Activated CD4-positive, alpha-beta T cell treated with anti-CD3 and anti-CD28 coated beads, Interleukin-2, amount 10 ng/mL, durations not matched to agents 7 days and 5 days (primary cell): ENCODE measurements at regions not wholly inside any gene's neighbourhood (a gene's known extent, or its start where the extent isn't known, plus 50 kb on each side); places are given as distances from the start of the nearest gene placed in this dataset.
A peak's percentile ranks its signal among the peaks of the same experiment; 100 is the strongest.
"Not testable (repeated sequence)": the region's sequence is repeated elsewhere in the genome, so short reads cannot be mapped to it uniquely, and the experiment has no call there.

ENCODE experiments used
- CTCF ChIA-PET: fragments of 350-600 bp; sonication (Branson Sonifier 250); formaldehyde crosslinking; loops from one replicate; lab custom pipeline; 2021; ENCODE audit warnings: antibody characterized with exemption; lab: Charles Lee
- POLR2A ChIA-PET: fragments of 350-600 bp; sonication (Branson Sonifier 250); formaldehyde crosslinking; loops from one replicate; lab custom pipeline; 2021; ENCODE audit warnings: antibody characterized with exemption; lab: Charles Lee
- DNase-seq: peaks from one replicate; pipeline ENCODE4 v3.0.0-alpha.2; 2020
- H3K27ac Mint-ChIP-seq: one replicate; pipeline ENCODE4 v1.8.0; 2021; ENCODE audit warnings: mild to moderate bottlenecking, moderate library complexity, mixed read lengths
- H3K27me3 Mint-ChIP-seq: one replicate; pipeline ENCODE4 v1.8.0; 2021; ENCODE audit warnings: mixed read lengths
- H3K36me3 Mint-ChIP-seq: one replicate; pipeline ENCODE4 v1.8.0; 2021; ENCODE audit warnings: low read depth, mixed read lengths
- H3K4me1 Mint-ChIP-seq: one replicate; pipeline ENCODE4 v1.8.0; 2021; ENCODE audit warnings: mixed read lengths
- H3K4me3 Mint-ChIP-seq: one replicate; pipeline ENCODE4 v1.8.0; 2021; ENCODE audit warnings: mild to moderate bottlenecking, moderate library complexity, mixed read lengths
- H3K9me3 Mint-ChIP-seq: one replicate; pipeline ENCODE4 v1.8.0; 2021; ENCODE audit warnings: mixed read lengths

GRCh38 chr1:200294241-200294640 lies 115.6 kb downstream of the ZNF281 start:
- no peaks in the 10 kb centered on the region for H3K36me3 Mint-ChIP-seq
- no peak overlapping the region for H3K4me3 Mint-ChIP-seq
- no peak for DNase-seq
- ChIA-PET POLR2A (no interaction called here), CTCF (interaction anchor here (1.7 kb wide), 1 partner anchor 14 kb away, joined by 7 read pairs; no protein-coding TSS in a partner anchor)
- peaks cover 5% of the 10 kb centered on the region for H3K27me3 Mint-ChIP-seq
- peaks cover 4% of the 10 kb centered on the region for H3K4me1 Mint-ChIP-seq
- no peak overlapping the region for H3K27ac Mint-ChIP-seq
- H3K9me3 Mint-ChIP-seq = no peaks in the 10 kb centered on the region

DNA sequence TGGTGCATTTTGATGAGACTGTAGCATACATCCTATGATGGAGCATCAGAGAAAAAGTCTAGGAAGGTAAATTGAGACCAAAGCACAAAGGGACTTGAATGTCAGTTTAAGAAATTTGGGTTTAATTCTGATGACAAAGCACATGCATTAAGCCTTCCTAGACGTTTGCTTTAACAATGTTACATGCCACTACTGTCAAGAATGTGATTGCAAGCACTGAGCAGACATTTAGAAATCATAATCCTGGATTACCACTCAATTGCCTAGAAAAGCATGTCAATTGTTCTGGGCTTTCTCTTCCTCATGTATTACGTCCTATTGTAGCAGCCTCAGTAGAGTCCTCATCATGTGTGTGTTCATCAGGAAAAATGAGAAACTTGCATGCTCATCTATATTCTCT lies 117.1 kb downstream of the ZNF281 start:
- H3K27me3 Mint-ChIP-seq = peaks cover 5% of the 10 kb centered on the region
- H3K9me3 Mint-ChIP-seq = no peaks in the 10 kb centered on the region
- H3K4me1 Mint-ChIP-seq = peaks cover 4% of the 10 kb centered on the region
- no peak for DNase-seq
- CTCF ChIA-PET = interaction anchor here (1.0 kb wide), 1 partner anchor 14 kb away, joined by 3 read pairs; no protein-coding TSS in a partner anchor
- no peak overlapping the region for H3K27ac Mint-ChIP-seq
- no peak overlapping the region for H3K4me3 Mint-ChIP-seq
- POLR2A ChIA-PET = no interaction called here
- H3K36me3 Mint-ChIP-seq = no peaks in the 10 kb centered on the region

DNA sequence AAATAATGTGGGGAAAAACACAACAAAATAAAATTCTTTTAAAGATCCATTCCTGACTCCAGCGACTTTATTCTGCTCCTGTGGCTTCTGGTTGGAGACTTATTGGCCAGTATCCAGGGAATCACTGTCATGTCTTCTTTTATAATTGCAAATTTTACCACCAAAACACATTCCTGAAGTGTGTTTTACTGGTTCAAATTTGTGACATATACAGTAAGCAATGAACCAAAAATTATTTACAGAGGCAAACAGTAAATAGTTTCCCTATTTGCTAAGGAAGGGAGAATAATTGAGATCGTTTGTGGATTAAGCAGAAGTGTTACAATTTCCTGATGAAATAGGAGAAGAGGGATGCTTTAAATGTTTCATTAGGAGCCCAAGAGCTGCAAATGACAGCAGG lies 118.7 kb downstream of the ZNF281 start:
- no peaks in the 10 kb centered on the region for H3K9me3 Mint-ChIP-seq
- H3K36me3 Mint-ChIP-seq = no peaks in the 10 kb centered on the region
- peaks cover 4% of the 10 kb centered on the region for H3K4me1 Mint-ChIP-seq
- H3K27ac Mint-ChIP-seq = no peak overlapping the region
- no peak overlapping the region for H3K4me3 Mint-ChIP-seq
- peaks cover 5% of the 10 kb centered on the region for H3K27me3 Mint-ChIP-seq
- POLR2A ChIA-PET = no interaction called here
- DNase-seq = no peak
- CTCF ChIA-PET = interaction anchor here (1.2 kb wide), 1 partner anchor 14 kb away, joined by 4 read pairs; no protein-coding TSS in a partner anchor

- Mint-ChIP-seq H3K9me3 (no peaks in the 10 kb centered on the region), H3K27ac (no peak overlapping the region), H3K36me3 (no peaks in the 10 kb centered on the region), H3K4me3 (no peak overlapping the region), H3K27me3 (peaks cover 5% of the 10 kb centered on the region), H3K4me1 (peaks cover 4% of the 10 kb centered on the region)
- ChIA-PET CTCF (interaction anchor here (1.2 to 1.3 kb wide), 2 partner anchors 13 to 15 kb away, joined by 3 to 4 read pairs; no protein-coding TSS in a partner anchor), POLR2A (no interaction called here)
- no peak for DNase-seq
Measured at GRCh38 chr1:200290010-200290685, 119.7 kb downstream of the ZNF281 start.

- CTCF ChIA-PET = interaction anchor here (0.6 kb wide), 1 partner anchor 98 kb away, joined by 3 read pairs; no protein-coding TSS in a partner anchor
- Mint-ChIP-seq H3K36me3 (no peaks in the 10 kb centered on the region), H3K9me3 (no peaks in the 10 kb centered on the region), H3K4me3 (no peak overlapping the region), H3K27me3 (peaks cover 5% of the 10 kb centered on the region), H3K27ac (no peak overlapping the region), H3K4me1 (no peaks in the 10 kb centered on the region)
- DNase-seq = no peak
- POLR2A ChIA-PET = no interaction called here
Measured at GRCh38 chr1:200288226-200288625, 121.6 kb downstream of the ZNF281 start.

DNA sequence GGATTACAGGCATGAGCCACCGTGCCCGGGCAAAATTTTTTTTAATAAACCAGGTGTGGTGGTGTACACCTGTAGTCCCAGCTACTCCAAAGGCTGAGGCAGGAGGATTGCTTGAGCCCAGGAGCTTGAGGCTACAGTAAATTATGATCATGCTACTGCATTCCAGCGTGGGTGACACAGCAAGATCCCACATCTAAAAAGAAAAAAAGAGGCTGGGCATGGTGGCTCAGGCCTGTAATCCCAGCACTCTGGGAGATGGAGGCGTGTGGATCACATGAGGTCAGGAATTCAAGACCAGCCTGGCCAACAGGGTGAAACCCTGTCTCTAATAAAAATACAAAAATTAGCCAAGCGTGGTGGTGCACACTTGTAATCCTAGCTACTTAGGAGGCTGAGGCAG lies 125.6 kb downstream of the ZNF281 start:
- H3K4me1 Mint-ChIP-seq, H3K9me3 Mint-ChIP-seq, CTCF ChIA-PET, H3K27me3 Mint-ChIP-seq, POLR2A ChIA-PET, H3K27ac Mint-ChIP-seq, H3K36me3 Mint-ChIP-seq, H3K4me3 Mint-ChIP-seq, DNase-seq: not testable (repeated sequence)

DNA sequence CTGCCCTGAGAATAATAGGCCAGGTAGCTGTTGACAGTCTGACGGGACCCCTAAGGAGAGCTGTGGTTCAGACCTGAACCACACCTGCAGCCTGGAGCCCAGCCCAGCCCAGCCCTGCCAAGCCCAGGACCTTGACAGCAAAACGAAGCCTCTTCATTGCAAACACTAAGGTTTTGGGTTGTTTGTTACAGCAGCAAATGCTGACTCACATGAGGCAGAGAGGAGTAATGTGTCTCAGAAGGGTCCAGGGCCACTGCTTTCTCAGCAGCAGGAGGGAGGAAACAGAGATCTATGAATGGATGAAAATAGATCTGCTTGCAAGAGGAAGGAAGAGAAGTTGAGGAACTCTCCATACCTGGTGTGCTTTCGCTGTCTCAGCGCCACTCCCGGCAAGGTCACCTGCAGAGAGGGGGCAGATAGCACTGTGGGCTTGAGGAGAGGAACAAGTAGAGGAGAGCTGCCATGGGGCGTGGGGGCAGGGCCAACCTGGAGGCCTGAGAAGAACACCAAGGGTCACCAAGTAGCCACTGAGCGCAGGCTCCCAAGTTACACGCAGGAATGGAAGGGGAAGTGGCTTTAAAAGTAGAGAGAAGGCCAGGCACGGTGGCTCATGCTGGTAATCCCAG lies 127.2 kb downstream of the ZNF281 start:
- H3K27me3 Mint-ChIP-seq = no peaks in the 10 kb centered on the region
- no peaks in the 10 kb centered on the region for H3K9me3 Mint-ChIP-seq
- H3K36me3 Mint-ChIP-seq = no peaks in the 10 kb centered on the region
- H3K27ac Mint-ChIP-seq = no peak overlapping the region
- no peak for DNase-seq
- no peak overlapping the region for H3K4me3 Mint-ChIP-seq
- CTCF ChIA-PET = no interaction called here
- POLR2A ChIA-PET = interaction anchor here (0.6 kb wide), 1 partner anchor 144 kb away, joined by 3 read pairs; no protein-coding TSS in a partner anchor
- H3K4me1 Mint-ChIP-seq = no peaks in the 10 kb centered on the region

GRCh38 chr1:200281201-200281835 lies 128.5 kb downstream of the ZNF281 start:
- peaks cover under 1% of the 10 kb centered on the region for H3K27me3 Mint-ChIP-seq
- DNase-seq = no peak
- POLR2A ChIA-PET = no interaction called here
- H3K9me3 Mint-ChIP-seq = no peaks in the 10 kb centered on the region
- H3K4me1 Mint-ChIP-seq = no peaks in the 10 kb centered on the region
- no peak overlapping the region for H3K4me3 Mint-ChIP-seq
- no peak overlapping the region for H3K27ac Mint-ChIP-seq
- CTCF ChIA-PET = interaction anchor here (0.5 to 0.7 kb wide), 2 partner anchors 209 to 227 kb away, joined by 3 to 4 read pairs; no protein-coding TSS in a partner anchor
- H3K36me3 Mint-ChIP-seq = no peaks in the 10 kb centered on the region

- Mint-ChIP-seq H3K27me3 (peaks cover 2% of the 10 kb centered on the region), H3K9me3 (no peaks in the 10 kb centered on the region), H3K27ac (no peak overlapping the region), H3K4me3 (no peak overlapping the region), H3K4me1 (no peaks in the 10 kb centered on the region), H3K36me3 (no peaks in the 10 kb centered on the region)
- peak; percentile 37 for DNase-seq
- CTCF ChIA-PET = interaction anchor here (0.6 to 2.0 kb wide), 4 partner anchors 11 to 145 kb away, joined by 3 to 7 read pairs (median 4); no protein-coding TSS in a partner anchor
- POLR2A ChIA-PET = no interaction called here
Measured at GRCh38 chr1:200279810-200280411, 129.9 kb downstream of the ZNF281 start.

DNA sequence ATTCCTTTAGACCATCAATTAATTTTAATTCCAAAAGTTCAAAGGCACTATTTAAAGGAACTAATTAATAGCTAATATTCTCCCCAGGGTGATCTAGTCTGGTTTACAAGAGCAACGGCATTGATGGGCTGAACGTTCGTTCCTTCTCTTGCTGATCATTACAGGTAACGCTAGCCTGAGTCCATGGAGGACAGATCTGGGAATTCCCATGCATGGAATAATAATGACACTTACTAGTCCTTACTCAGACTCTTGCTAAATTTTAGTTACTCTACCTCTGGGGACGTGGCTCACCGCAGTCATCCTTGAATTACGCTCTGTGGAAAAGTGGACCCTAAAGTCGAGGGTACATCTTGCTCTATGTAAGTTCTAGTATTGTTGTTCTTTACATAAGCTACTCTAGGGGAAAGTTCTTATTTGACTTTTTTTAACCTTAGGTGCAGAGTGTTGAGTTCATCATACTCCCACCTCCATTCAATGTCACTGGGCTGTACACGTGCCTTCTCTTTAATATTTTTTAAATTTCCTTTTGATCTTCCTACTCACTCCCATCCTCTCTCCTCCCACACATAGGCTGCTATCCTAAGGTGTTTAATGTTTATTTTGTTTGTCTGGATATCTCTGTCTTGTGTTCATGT lies 133.9 kb downstream of the ZNF281 start:
- CTCF ChIA-PET = interaction anchor here (0.7 to 1.8 kb wide), 4 partner anchors 21 to 208 kb away, joined by 3 to 4 read pairs (median 3); no protein-coding TSS in a partner anchor
- H3K4me3 Mint-ChIP-seq = no peak overlapping the region
- no peak overlapping the region for H3K27ac Mint-ChIP-seq
- peaks cover 2% of the 10 kb centered on the region for H3K9me3 Mint-ChIP-seq
- no peaks in the 10 kb centered on the region for H3K36me3 Mint-ChIP-seq
- H3K4me1 Mint-ChIP-seq = no peaks in the 10 kb centered on the region
- DNase-seq = no peak
- POLR2A ChIA-PET = no interaction called here
- H3K27me3 Mint-ChIP-seq = peaks cover 2% of the 10 kb centered on the region

DNA sequence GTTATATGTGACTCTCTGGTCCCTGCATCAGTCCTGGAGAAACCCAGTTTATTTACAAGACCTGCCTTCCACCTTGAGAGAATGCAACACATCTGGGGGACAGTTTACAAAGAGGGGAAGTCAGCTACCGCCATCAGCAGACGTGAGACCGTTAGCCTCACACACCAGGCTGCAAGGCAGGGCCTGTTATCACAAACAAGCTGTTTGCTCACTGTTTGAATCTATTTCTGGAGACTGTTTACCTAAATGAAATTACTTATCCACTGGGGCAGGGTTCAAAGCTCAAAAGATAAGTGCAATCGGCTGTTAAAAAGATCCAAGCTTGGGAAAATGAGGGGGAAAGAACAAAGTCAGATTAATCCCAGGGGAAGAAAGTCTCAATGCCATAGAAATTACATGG lies 134.4 kb downstream of the ZNF281 start:
- Mint-ChIP-seq H3K9me3 (peaks cover 2% of the 10 kb centered on the region), H3K36me3 (no peaks in the 10 kb centered on the region), H3K4me3 (no peak overlapping the region), H3K27ac (no peak overlapping the region), H3K4me1 (no peaks in the 10 kb centered on the region), H3K27me3 (peaks cover 2% of the 10 kb centered on the region)
- ChIA-PET POLR2A (no interaction called here), CTCF (interaction anchor here (1.0 to 1.8 kb wide), 3 partner anchors 20 to 208 kb away, joined by 3 to 4 read pairs (median 3); no protein-coding TSS in a partner anchor)
- DNase-seq = no peak

- CTCF ChIA-PET = interaction anchor here (1.1 to 1.8 kb wide), 3 partner anchors 22 to 210 kb away, joined by 3 to 4 read pairs (median 4); no protein-coding TSS in a partner anchor
- peaks cover 2% of the 10 kb centered on the region for H3K9me3 Mint-ChIP-seq
- no peak for DNase-seq
Measured at GRCh38 chr1:200274116-200274515, 135.7 kb downstream of the ZNF281 start.

More at GRCh38 chr1:200274116-200274515, 135.7 kb downstream of the ZNF281 start:
- Mint-ChIP-seq H3K27ac (no peak overlapping the region), H3K27me3 (peaks cover 2% of the 10 kb centered on the region), H3K4me3 (no peak overlapping the region), H3K36me3 (no peaks in the 10 kb centered on the region), H3K4me1 (no peaks in the 10 kb centered on the region)
- POLR2A ChIA-PET = no interaction called here
